ENCODE measurements at regions not wholly inside any gene's neighbourhood (a gene's known extent, or its start where the extent isn't known, plus 50 kb on each side); places are given as distances from the start of the nearest gene placed in this dataset.

DNA sequence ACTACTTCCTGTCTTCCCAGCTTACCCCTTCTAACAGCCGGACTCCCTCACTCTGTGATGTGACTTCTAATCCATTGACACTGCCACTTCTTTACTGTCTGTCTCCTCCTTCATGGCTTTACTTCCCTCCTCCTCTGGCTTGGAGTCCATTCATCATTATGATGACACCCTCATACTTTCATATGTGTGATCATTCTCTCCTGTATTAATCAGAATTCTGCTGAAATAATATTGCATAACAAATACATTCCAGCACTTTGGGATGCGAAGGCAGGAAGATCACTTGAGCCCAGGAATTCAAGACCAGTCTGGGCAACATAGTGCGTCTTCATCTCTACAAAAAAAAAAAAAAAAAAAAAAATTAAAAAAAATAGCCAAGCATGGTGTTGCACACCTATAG is 147.9 kb upstream of the BTBD3 start:
- H3K4me3 Mint-ChIP-seq: no peak overlapping the region
- H3K4me1 Mint-ChIP-seq: no peaks in the 10 kb centered on the region
- CTCF ChIA-PET: no interaction called here
- no peaks in the 10 kb centered on the region for H3K27me3 Mint-ChIP-seq
- TF ChIP-seq, protein P1, sequence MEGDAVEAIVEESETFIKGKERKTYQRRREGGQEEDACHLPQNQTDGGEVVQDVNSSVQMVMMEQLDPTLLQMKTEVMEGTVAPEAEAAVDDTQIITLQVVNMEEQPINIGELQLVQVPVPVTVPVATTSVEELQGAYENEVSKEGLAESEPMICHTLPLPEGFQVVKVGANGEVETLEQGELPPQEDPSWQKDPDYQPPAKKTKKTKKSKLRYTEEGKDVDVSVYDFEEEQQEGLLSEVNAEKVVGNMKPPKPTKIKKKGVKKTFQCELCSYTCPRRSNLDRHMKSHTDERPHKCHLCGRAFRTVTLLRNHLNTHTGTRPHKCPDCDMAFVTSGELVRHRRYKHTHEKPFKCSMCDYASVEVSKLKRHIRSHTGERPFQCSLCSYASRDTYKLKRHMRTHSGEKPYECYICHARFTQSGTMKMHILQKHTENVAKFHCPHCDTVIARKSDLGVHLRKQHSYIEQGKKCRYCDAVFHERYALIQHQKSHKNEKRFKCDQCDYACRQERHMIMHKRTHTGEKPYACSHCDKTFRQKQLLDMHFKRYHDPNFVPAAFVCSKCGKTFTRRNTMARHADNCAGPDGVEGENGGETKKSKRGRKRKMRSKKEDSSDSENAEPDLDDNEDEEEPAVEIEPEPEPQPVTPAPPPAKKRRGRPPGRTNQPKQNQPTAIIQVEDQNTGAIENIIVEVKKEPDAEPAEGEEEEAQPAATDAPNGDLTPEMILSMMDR (IDR thresholded peaks at IDR 0.05): no peak
- no peak overlapping the region for H3K27ac Mint-ChIP-seq
- no peaks in the 10 kb centered on the region for H3K36me3 Mint-ChIP-seq (ENCODE audit: low read depth)
- DNase-seq (no peak), ATAC-seq (ENCODE audit: low read depth) (no peak)
- intact Hi-C loops (cut with micrococcal nuclease): no loop called here
- POLR2A ChIA-PET: no interaction called here
- H3K9me3 Mint-ChIP-seq: peaks cover 9% of the 10 kb centered on the region

DNA sequence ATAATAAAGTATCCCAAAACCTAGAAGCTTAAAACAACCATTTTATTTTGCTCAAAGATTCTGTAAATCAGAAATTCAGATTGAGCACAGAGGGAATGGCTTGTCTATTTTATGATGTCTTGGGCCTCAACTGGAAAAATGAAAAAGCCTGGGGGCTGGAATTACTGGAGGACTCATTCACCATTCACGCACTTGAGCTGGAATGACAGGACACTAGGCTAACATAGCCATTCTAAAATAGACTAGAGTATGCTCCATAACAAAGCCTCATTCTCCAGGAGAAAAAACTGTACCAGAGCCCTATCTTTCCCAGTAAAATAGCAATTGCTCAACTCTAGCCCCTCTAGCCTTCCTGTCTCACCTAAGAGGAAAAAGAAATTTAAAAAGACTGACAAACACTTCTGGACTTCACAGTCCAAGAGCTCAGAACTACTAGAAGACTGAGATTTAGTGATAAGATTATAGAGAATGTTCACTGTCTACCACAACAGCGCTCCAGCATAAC is 145.4 kb upstream of the BTBD3 start:
- ChIA-PET CTCF (no interaction called here), POLR2A (no interaction called here)
- Mint-ChIP-seq H3K4me3 (no peak overlapping the region), H3K27me3 (no peaks in the 10 kb centered on the region), H3K4me1 (no peaks in the 10 kb centered on the region), H3K9me3 (peaks cover 9% of the 10 kb centered on the region), H3K36me3 (ENCODE audit: low read depth) (no peaks in the 10 kb centered on the region), H3K27ac (no peak overlapping the region)
- intact Hi-C loops (cut with micrococcal nuclease): no loop called here
- no peak for DNase-seq
- ATAC-seq (ENCODE audit: low read depth): no peak
- TF ChIP-seq, protein P1 (IDR thresholded peaks at IDR 0.05): no peak

DNA sequence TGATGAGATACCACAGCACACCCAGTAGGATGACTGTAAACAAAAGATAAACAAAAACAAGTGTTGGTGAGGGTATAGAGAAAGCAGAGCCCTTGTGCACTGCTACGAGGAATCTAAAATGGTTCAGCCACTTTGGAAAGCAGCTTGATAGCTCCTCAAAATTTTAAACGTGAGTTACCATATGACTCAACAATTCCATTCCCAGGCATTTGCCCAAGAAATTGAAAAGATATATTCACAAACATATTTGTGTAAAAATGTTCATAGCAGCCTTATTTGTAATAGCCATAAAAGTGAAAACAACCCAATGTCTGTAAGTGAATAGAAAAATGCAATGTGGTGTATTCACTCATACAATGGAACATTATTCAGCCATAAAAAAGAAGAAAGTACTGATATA is 141.0 kb upstream of the BTBD3 start:
- H3K9me3 Mint-ChIP-seq: peaks cover 9% of the 10 kb centered on the region
- intact Hi-C loops (cut with micrococcal nuclease): no loop called here
- ATAC-seq (ENCODE audit: low read depth) (no peak), DNase-seq (no peak)
- POLR2A ChIA-PET: no interaction called here
- no peaks in the 10 kb centered on the region for H3K36me3 Mint-ChIP-seq (ENCODE audit: low read depth)
- H3K4me3 Mint-ChIP-seq: no peak overlapping the region
- no peak overlapping the region for H3K27ac Mint-ChIP-seq
- CTCF ChIA-PET: no interaction called here
- no peaks in the 10 kb centered on the region for H3K27me3 Mint-ChIP-seq
- H3K4me1 Mint-ChIP-seq: no peaks in the 10 kb centered on the region
- TF ChIP-seq, protein P1 (IDR thresholded peaks at IDR 0.05): no peak

DNA sequence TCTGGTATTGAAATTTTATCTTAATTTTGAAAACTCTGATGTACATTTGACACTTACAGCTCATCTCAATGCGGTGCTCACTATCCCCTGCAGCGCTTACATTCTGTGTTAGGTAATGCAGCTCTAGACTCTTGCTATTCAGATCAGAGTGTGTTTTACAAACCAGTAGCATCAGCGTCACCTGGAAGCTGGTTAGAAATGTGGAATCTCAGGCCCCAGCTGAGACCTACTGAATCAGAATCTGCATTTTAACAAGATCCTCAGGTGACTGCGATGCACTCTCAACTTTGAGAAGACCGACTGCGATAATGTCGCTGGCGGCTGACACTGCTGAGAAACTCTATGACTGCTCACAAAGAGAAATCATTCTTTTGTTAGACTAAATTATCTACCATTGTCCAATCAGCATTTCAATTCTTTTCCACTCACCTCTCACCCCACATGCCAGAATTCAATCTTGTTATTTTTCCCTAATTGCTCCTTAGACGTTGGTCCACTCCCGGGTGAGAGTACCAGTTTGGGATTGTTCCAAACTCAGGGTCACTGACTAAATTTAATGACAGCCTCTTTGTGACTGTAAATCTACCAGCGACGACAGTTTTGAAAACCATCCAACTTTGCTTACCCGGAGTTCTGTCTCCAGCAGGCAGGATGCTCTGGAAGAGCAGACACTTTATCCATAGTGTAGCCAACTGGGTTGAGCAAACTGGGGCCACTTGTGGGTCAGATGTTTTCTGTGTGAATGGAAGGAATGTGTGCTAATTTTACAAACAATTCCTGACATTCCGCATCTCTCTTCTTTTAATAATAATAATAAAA is 140.1 kb upstream of the BTBD3 start:
- intact Hi-C loops (cut with micrococcal nuclease): no loop called here
- TF ChIP-seq, protein P1 (IDR thresholded peaks at IDR 0.05): no peak
- ChIA-PET CTCF (no interaction called here), POLR2A (no interaction called here)
- DNase-seq (no peak), ATAC-seq (ENCODE audit: low read depth) (no peak)
- H3K9me3 Mint-ChIP-seq: peaks cover 7% of the 10 kb centered on the region
- no peak overlapping the region for H3K27ac Mint-ChIP-seq
- H3K36me3 Mint-ChIP-seq (ENCODE audit: low read depth): no peaks in the 10 kb centered on the region
- H3K27me3 Mint-ChIP-seq: no peaks in the 10 kb centered on the region
- H3K4me3 Mint-ChIP-seq: no peak overlapping the region
- H3K4me1 Mint-ChIP-seq: no peaks in the 10 kb centered on the region

DNA sequence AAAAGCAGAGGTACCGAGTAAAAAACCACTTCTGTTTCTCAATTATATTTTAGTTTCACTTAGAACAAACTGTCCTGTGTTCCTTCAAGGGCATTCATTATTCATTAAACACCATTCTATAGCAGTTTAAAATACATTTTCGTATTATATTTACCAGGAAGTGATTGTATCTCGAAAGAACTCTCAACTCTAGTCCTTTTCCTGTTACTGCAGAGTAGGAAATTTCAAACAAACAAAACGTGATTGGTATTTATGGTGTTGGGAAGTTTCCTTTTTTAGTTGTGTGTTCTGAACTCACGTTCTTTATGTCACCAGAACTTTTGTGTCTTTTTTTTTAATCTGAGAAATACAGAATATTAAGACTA is 139.5 kb upstream of the BTBD3 start:
- no peaks in the 10 kb centered on the region for H3K27me3 Mint-ChIP-seq
- no peak overlapping the region for H3K4me3 Mint-ChIP-seq
- H3K9me3 Mint-ChIP-seq: peaks cover 3% of the 10 kb centered on the region
- H3K4me1 Mint-ChIP-seq: no peaks in the 10 kb centered on the region
- intact Hi-C loops (cut with micrococcal nuclease): no loop called here
- ATAC-seq (ENCODE audit: low read depth) (no peak), DNase-seq (no peak)
- POLR2A ChIA-PET: no interaction called here
- CTCF ChIA-PET: no interaction called here
- H3K27ac Mint-ChIP-seq: no peak overlapping the region
- H3K36me3 Mint-ChIP-seq (ENCODE audit: low read depth): no peaks in the 10 kb centered on the region
- TF ChIP-seq, protein P1 (IDR thresholded peaks at IDR 0.05): no peak

Data from activated B cell treated with CpG ODN at 0.5 μM for 24 hours (primary cell).